ENCODE measurements at regions not wholly inside any gene's neighbourhood (a gene's known extent, or its start where the extent isn't known, plus 50 kb on each side); places are given as distances from the start of the nearest gene placed in this dataset.

- Histone ChIP-seq H3K9me3 (no peaks in the 10 kb centered on the region), H3K4me1 (no peaks in the 10 kb centered on the region), H3K27ac (no peak overlapping the region), H3K36me3 (no peaks in the 10 kb centered on the region), H3K27me3 (no peaks in the 10 kb centered on the region), H3K4me3 (no peak overlapping the region)
- no peak for DNase-seq
- TF ChIP-seq CTCF (IDR thresholded peaks at IDR 0.05) (no peak), POLR2A (IDR thresholded peaks at IDR 0.05) (no peak)
- intact Hi-C loops (cut with DNase I): no loop called here
- peak in 1 of 4 donors; percentile 14 for ATAC-seq
These were observed 492.6 kb upstream of the BRINP1 start for GRCh38 chr9:119861842-119862241.

- H3K36me3 ChIP-seq: no peaks in the 10 kb centered on the region
- no peak for TF ChIP-seq POLR2A (IDR thresholded peaks at IDR 0.05)
- TF ChIP-seq CTCF (IDR thresholded peaks at IDR 0.05): no peak
- no peak overlapping the region for H3K27ac ChIP-seq
- no peaks in the 10 kb centered on the region for H3K27me3 ChIP-seq
- ATAC-seq: no peak
- DNase-seq: no peak
- intact Hi-C loops (cut with DNase I): no loop called here
- H3K4me3 ChIP-seq: no peak overlapping the region
- WGBS (ENCODE audit: insufficient coverage, low coverage, low lambda C conversion rate, missing lambda C conversion rate): 32% methylated on average over 2 of the region's 2 CpGs
- H3K9me3 ChIP-seq: no peaks in the 10 kb centered on the region
- H3K4me1 ChIP-seq: no peaks in the 10 kb centered on the region
These were observed 489.9 kb upstream of the BRINP1 start for GRCh38 chr9:119859128-119859527.

- H3K4me1 ChIP-seq: no peaks in the 10 kb centered on the region
- no peaks in the 10 kb centered on the region for H3K36me3 ChIP-seq
- H3K9me3 ChIP-seq: no peaks in the 10 kb centered on the region
- no peak for TF ChIP-seq POLR2A (IDR thresholded peaks at IDR 0.05)
- no peak for TF ChIP-seq CTCF (IDR thresholded peaks at IDR 0.05)
- no peak overlapping the region for H3K27ac ChIP-seq
- ATAC-seq (no peak), DNase-seq (no peak)
- intact Hi-C loops (cut with DNase I): no loop called here
- H3K27me3 ChIP-seq: no peaks in the 10 kb centered on the region
- no peak overlapping the region for H3K4me3 ChIP-seq
These were observed 483.9 kb upstream of the BRINP1 start for GRCh38 chr9:119853126-119853525.

GRCh38 chr9:119852390-119852789, 483.2 kb upstream of the BRINP1 start:
- Histone ChIP-seq H3K36me3 (no peaks in the 10 kb centered on the region), H3K27ac (no peak overlapping the region), H3K9me3 (no peaks in the 10 kb centered on the region), H3K27me3 (no peaks in the 10 kb centered on the region), H3K4me1 (no peaks in the 10 kb centered on the region), H3K4me3 (no peak overlapping the region)
- intact Hi-C loops (cut with DNase I): no loop called here
- DNase-seq (no peak), ATAC-seq (no peak)
- TF ChIP-seq POLR2A (IDR thresholded peaks at IDR 0.05) (no peak), CTCF (IDR thresholded peaks at IDR 0.05) (no peak)
- WGBS (ENCODE audit: insufficient coverage, low coverage, low lambda C conversion rate, missing lambda C conversion rate): 53% methylated on average over 7 of the region's 7 CpGs

- H3K9me3 ChIP-seq: no peaks in the 10 kb centered on the region
- ATAC-seq: no peak
- intact Hi-C loops (cut with DNase I): no loop called here
These were observed 475.2 kb upstream of the BRINP1 start for GRCh38 chr9:119844431-119844830.

More at GRCh38 chr9:119844431-119844830, 475.2 kb upstream of the BRINP1 start:
- Histone ChIP-seq H3K4me3 (no peak overlapping the region), H3K36me3 (no peaks in the 10 kb centered on the region), H3K4me1 (no peaks in the 10 kb centered on the region), H3K27me3 (no peaks in the 10 kb centered on the region), H3K27ac (no peak overlapping the region)
- DNase-seq: no peak
- WGBS (ENCODE audit: insufficient coverage, low coverage, low lambda C conversion rate, missing lambda C conversion rate): 49% methylated on average over 3 of the region's 3 CpGs
- TF ChIP-seq CTCF (IDR thresholded peaks at IDR 0.05): no peak
- TF ChIP-seq POLR2A (IDR thresholded peaks at IDR 0.05): no peak
